ENCODE measurements at regions not wholly inside any gene's neighbourhood (a gene's known extent, or its start where the extent isn't known, plus 50 kb on each side); places are given as distances from the start of the nearest gene placed in this dataset.

DNA sequence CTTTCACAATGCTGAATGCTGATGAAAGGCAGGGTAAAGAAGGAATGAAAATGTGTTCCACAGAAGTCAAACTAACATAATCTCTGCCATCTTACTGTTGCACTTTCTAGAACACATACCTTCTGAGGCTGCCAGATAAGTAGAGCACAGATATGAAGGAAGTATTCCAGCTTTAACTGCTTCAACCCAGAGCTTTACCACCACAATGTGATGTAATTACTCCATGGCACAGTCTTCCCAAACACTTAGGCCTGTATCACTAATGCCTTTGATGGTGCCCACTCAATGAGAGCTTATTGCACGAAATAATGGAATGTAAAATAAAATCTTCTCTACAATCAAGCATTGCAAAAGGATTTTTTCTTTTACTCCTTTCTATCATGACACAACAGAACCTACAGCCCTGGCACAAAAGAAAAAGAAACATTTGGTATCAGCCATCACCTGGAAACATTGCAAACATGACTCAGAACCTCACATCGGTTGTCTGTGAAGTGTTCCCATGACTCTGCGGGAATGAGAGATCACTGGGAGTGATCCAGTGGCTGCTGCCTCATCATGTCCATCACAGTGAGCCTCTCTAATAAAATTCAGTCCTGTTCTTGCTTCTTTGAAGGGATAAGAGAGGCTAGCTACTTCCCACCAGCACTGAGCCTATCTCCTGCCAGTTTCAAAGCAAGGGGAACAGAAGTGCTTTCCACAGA is 385.8 kb downstream of the EFNA5 start:
- H3K27me3 Mint-ChIP-seq (ENCODE audit: low read depth) = peaks cover 4% of the 10 kb centered on the region
- H3K9me3 Mint-ChIP-seq = no peaks in the 10 kb centered on the region
- H3K4me1 Mint-ChIP-seq (ENCODE audit: low read depth) = peaks cover 7% of the 10 kb centered on the region
- H3K4me3 Mint-ChIP-seq = no peak overlapping the region
- DNase-seq = no peak
- ATAC-seq = no peak
- no peaks in the 10 kb centered on the region for H3K36me3 Mint-ChIP-seq (ENCODE audit: insufficient read depth)

DNA sequence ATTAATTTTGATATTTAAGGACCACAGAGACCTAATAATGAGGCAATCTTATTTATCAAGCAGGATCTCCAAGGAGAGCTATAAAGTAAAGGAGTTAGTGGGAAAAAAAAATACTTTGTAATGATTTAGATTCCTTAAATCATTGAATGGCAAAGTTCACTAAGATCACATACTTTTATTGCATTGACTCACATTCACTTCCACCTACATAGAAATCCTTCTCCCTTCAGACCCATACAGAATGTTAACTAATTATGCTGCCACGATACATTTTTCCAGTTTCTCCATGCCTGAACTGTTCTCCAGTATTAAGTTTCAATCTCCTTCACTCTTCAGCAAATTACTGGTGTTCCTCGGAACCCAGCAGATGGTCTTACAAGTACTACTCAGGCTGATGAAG is 388.7 kb downstream of the EFNA5 start:
- no peak overlapping the region for H3K4me3 Mint-ChIP-seq
- H3K27me3 Mint-ChIP-seq (ENCODE audit: low read depth) = peaks cover 4% of the 10 kb centered on the region
- ATAC-seq (no peak), DNase-seq (no peak)
- H3K9me3 Mint-ChIP-seq = no peaks in the 10 kb centered on the region
- no peaks in the 10 kb centered on the region for H3K4me1 Mint-ChIP-seq (ENCODE audit: low read depth)
- H3K36me3 Mint-ChIP-seq (ENCODE audit: insufficient read depth) = no peaks in the 10 kb centered on the region

DNA sequence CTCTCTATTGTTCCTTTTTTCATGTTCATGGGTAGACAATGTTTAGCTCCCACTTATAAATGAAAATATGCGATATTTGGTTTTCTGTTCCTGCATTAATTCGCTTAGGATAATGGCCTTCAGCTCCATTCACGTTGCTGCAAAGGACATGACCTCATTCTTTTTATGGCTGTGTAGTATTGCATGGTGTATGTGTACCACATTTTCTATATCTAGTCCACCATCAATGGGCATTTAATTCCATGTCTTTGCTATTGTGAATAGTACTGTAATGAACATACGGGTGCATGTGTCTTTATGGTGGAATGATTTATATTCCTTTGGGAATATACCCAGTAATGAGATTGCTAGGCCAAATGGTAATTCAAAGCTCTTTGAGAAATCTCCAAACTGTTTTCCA is 392.0 kb downstream of the EFNA5 start:
- no peak for DNase-seq
- H3K27me3 Mint-ChIP-seq (ENCODE audit: low read depth) = peaks cover 4% of the 10 kb centered on the region
- no peaks in the 10 kb centered on the region for H3K9me3 Mint-ChIP-seq
- H3K36me3 Mint-ChIP-seq (ENCODE audit: insufficient read depth) = no peaks in the 10 kb centered on the region
- H3K4me3 Mint-ChIP-seq = no peak overlapping the region
- H3K4me1 Mint-ChIP-seq (ENCODE audit: low read depth) = no peaks in the 10 kb centered on the region
- ATAC-seq = no peak

DNA sequence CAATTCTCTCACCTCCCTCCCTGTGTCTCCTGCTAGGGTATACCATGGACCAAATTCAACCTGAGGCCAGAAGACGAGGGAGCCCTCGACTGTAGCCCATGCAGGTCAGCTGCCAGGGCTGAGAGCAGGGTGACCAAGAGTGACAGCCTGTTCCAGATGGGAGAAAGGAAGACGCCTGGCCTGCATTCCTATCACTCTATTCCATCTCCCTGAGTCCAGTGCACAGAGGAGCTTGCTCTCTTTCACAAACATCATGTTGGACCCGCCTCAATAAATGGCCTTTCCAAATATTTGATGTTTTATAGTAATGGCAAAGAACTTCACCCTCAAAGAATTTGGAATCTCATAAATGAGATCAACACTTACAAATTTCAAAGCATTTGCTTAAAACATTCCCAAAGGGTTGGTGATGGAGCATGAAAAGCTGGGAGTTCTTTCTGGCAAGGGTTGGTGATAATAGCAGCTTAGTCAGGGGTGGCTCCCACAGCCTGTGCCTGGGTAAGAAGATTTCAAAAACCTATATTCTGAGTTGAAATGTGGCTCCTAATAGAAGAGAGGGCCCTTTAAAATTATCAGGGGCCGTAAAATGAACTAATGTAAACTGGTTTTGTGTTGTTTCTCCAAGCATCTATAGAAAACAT is 393.1 kb downstream of the EFNA5 start:
- no peaks in the 10 kb centered on the region for H3K36me3 Mint-ChIP-seq (ENCODE audit: insufficient read depth)
- DNase-seq (no peak), ATAC-seq (no peak)
- no peaks in the 10 kb centered on the region for H3K4me1 Mint-ChIP-seq (ENCODE audit: low read depth)
- H3K27me3 Mint-ChIP-seq (ENCODE audit: low read depth) = peaks cover 4% of the 10 kb centered on the region
- H3K9me3 Mint-ChIP-seq = no peaks in the 10 kb centered on the region
- H3K4me3 Mint-ChIP-seq = no peak overlapping the region

DNA sequence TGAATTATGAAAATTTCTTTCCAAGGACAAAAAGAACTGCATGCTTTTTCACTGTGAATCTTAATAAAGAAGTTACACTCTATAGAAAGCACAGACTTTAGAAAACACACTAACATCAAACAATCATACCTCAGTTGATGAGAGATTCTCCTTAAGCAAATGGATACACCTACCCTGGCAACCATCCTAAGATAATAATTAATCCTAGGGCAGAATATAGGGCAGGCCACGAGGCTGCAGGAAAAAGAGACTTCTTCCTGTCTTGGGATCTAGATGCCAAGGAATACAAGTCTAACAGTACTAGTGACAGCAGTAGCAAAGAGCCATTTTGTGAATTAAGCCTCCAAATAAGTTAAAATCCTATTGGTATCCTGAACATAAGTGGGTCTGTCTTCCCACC is 395.4 kb downstream of the EFNA5 start:
- H3K36me3 Mint-ChIP-seq (ENCODE audit: insufficient read depth) = no peaks in the 10 kb centered on the region
- no peaks in the 10 kb centered on the region for H3K4me1 Mint-ChIP-seq (ENCODE audit: low read depth)
- H3K27me3 Mint-ChIP-seq (ENCODE audit: low read depth) = peaks cover 4% of the 10 kb centered on the region
- H3K9me3 Mint-ChIP-seq = no peaks in the 10 kb centered on the region
- DNase-seq = no peak
- no peak for ATAC-seq
- no peak overlapping the region for H3K4me3 Mint-ChIP-seq

DNA sequence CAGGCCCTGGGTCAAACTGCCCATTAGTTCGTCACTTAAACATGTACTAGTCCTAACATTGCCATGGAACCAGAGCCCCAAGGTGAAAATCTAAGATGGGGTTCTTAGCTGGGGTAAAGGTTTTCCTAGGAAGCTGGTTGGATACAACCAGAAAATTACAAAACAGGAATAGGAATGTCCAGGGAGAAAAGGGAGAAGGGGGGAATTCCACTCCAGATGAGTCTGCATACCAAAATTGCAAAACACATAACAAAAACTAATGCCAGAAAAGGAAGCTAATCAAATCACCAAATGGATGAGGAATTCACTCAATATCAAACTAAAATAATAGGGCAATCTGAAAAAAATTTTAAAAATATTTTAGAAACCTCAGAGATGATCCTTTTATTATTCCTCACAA is 396.2 kb downstream of the EFNA5 start:
- Mint-ChIP-seq H3K27me3 (ENCODE audit: low read depth) (peaks cover 4% of the 10 kb centered on the region), H3K4me1 (ENCODE audit: low read depth) (no peaks in the 10 kb centered on the region), H3K9me3 (no peaks in the 10 kb centered on the region), H3K36me3 (ENCODE audit: insufficient read depth) (no peaks in the 10 kb centered on the region), H3K4me3 (no peak overlapping the region)
- DNase-seq = no peak
- ATAC-seq = no peak

DNA sequence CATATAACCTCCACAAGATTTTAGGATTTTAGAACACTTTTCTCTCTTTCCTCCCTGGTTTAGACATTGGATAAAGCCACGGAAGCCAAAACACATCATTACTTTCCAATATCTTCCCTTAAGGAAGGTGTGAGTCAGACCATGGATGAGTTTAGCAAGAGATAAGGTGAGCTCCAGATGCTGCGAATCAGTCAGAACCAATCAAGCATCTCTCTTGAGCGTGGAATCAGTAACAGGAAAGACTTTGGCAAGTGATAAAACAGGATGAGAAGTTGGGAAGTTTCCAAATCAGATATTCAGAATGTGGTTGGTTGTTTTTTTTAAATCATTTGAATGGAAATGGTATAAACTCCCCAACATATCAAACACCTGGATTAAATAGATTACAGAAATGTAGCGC is 397.8 kb downstream of the EFNA5 start:
- Mint-ChIP-seq H3K4me1 (ENCODE audit: low read depth) (no peaks in the 10 kb centered on the region), H3K27me3 (ENCODE audit: low read depth) (peaks cover 4% of the 10 kb centered on the region), H3K9me3 (no peaks in the 10 kb centered on the region), H3K4me3 (no peak overlapping the region), H3K36me3 (ENCODE audit: insufficient read depth) (no peaks in the 10 kb centered on the region)
- DNase-seq (no peak), ATAC-seq (no peak)

DNA sequence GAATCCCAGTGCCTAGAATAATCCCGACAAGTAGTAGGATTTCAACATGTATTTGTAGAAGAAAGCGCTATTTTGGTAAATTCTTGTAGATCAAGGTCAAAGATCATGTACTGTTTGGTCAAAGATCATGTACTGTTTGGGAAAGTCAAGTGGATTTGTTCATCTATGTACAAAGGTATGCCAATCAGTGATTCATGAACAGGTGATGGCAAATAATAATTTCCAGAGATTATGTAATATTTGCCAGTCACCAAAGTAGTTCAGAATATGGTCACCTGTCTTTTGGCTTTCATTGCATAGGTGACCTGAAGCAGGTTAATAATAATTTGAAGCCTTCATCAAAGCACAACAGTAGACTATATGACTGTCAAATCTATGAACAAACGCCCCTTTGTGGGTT is 398.2 kb downstream of the EFNA5 start:
- no peak for DNase-seq
- Mint-ChIP-seq H3K4me1 (ENCODE audit: low read depth) (no peaks in the 10 kb centered on the region), H3K36me3 (ENCODE audit: insufficient read depth) (no peaks in the 10 kb centered on the region), H3K27me3 (ENCODE audit: low read depth) (peaks cover 4% of the 10 kb centered on the region), H3K9me3 (no peaks in the 10 kb centered on the region), H3K4me3 (no peak overlapping the region)
- ATAC-seq = no peak

DNA sequence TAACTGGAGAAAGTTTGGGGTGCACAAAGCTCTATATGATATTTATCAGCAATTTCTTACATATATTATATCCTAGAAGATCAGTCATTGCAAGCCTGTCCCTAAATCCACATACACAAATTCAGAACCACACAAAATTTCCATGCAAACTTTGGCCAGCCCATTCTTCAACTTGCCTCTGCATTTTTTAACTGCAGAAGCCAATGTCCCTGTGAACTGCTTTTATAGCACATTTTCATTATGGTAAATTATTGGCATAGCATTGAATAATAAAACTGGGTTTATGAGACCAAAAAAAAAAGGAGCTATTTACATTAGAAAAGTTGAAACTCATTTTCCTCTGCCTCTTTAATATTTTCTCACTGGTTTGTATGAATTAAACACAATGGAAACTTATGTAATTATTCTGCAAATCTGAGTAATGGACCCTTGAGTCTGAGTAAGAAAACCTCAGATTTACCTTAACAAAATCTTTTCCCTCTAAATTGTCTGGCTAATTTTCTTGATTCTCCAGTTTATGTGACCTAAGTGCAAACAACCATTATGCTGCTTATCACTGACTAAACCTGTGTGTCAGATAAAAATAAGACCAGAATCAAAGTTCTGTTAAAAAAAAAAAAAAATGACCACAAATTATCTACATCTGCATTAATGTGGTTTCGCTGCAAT is 398.9 kb downstream of the EFNA5 start:
- ATAC-seq (no peak), DNase-seq (no peak)
- no peaks in the 10 kb centered on the region for H3K4me1 Mint-ChIP-seq (ENCODE audit: low read depth)
- no peaks in the 10 kb centered on the region for H3K36me3 Mint-ChIP-seq (ENCODE audit: insufficient read depth)
- H3K4me3 Mint-ChIP-seq = no peak overlapping the region
- peaks cover 4% of the 10 kb centered on the region for H3K27me3 Mint-ChIP-seq (ENCODE audit: low read depth)
- no peaks in the 10 kb centered on the region for H3K9me3 Mint-ChIP-seq

DNA sequence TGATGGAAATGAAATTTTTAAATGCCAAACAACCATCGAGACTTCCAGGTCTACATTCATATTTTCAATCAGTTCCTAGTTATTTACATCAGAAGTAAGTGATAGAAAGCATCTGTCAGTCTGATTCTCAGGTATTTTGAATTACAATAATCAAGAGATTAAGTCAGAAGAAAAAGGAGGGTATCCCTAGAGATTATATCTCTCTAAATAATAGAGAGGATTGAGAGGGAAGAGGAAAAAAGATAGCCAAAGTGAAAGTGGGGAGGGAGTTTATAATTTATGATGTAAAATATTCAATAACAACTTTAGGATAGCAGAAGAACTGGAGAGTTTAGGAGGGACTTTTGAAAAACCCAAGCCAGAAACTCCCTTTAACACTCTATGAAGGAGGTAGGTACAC is 400.2 kb downstream of the EFNA5 start:
- no peaks in the 10 kb centered on the region for H3K9me3 Mint-ChIP-seq
- no peak for ATAC-seq
- H3K4me3 Mint-ChIP-seq = no peak overlapping the region
- peaks cover 4% of the 10 kb centered on the region for H3K27me3 Mint-ChIP-seq (ENCODE audit: low read depth)
- DNase-seq = no peak
- H3K4me1 Mint-ChIP-seq (ENCODE audit: low read depth) = no peaks in the 10 kb centered on the region
- no peaks in the 10 kb centered on the region for H3K36me3 Mint-ChIP-seq (ENCODE audit: insufficient read depth)

DNA sequence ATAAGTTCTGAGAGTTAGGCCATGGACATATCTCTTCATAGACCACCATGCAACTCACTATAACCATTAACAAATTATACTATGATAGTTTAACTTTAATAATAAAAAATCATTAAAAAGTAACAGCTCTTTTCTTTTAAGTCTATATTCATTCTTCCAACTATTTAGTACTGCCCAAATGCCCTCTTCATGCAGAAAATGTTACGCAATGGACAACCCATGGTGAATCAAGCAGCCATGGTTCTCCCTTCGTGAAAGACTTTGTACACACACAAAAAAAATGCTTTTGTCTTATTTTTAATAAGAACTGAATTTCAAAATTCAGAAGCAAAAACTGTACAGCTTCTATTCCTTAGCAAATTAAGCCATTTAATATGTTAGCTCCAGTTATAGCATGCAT is 401.1 kb downstream of the EFNA5 start:
- no peaks in the 10 kb centered on the region for H3K9me3 Mint-ChIP-seq
- ATAC-seq = no peak
- H3K27me3 Mint-ChIP-seq (ENCODE audit: low read depth) = peaks cover 4% of the 10 kb centered on the region
- no peaks in the 10 kb centered on the region for H3K36me3 Mint-ChIP-seq (ENCODE audit: insufficient read depth)
- H3K4me3 Mint-ChIP-seq = no peak overlapping the region
- DNase-seq = no peak
- H3K4me1 Mint-ChIP-seq (ENCODE audit: low read depth) = no peaks in the 10 kb centered on the region

DNA sequence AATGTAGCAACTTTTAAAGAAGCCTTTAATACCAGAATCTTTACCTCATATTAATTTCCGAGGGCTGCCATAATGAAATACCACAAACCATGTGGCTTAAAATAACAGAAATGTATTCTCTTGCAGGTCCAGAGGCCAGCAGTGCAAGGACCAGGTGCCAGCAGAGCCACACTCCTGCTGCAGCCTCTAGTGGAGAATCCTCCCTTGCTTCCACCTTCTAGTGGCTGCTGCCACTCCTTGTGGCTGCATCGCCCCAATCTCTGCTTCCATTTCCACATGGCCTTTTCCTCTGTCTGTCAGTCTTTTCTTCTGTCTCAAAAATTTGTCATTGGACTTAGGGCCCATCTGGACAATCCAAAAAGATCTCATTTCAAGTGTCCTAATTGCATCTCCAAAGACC is 401.5 kb downstream of the EFNA5 start:
- H3K36me3 Mint-ChIP-seq (ENCODE audit: insufficient read depth) = no peaks in the 10 kb centered on the region
- DNase-seq (no peak), ATAC-seq (no peak)

DNA sequence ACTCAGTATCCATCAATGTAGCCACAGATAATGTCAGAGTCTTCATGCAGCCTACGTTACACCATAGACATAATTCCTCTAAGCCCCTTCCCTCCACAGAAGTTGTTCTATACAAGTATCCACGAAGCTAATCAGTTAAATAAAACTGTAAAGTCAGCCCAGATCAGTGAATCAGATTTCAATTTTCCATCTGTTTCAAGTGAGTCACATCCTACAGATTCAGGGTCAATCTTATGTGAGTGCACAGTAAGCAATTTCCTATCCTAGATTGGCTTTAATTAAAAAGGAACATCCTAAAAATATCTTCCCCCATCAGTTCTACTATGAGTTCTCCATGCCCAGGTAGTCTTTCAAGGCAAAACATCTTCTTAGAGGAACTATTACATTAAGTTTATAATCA is 402.5 kb downstream of the EFNA5 start:
- no peak for DNase-seq
- no peak for ATAC-seq
- Mint-ChIP-seq H3K4me1 (ENCODE audit: low read depth) (no peaks in the 10 kb centered on the region), H3K36me3 (ENCODE audit: insufficient read depth) (no peaks in the 10 kb centered on the region), H3K4me3 (no peak overlapping the region), H3K9me3 (no peaks in the 10 kb centered on the region), H3K27me3 (ENCODE audit: low read depth) (peaks cover 4% of the 10 kb centered on the region)

More for the DNA sequence above, 401.5 kb downstream of the EFNA5 start:
- Mint-ChIP-seq H3K4me1 (ENCODE audit: low read depth) (no peaks in the 10 kb centered on the region), H3K27me3 (ENCODE audit: low read depth) (peaks cover 4% of the 10 kb centered on the region), H3K4me3 (no peak overlapping the region), H3K9me3 (no peaks in the 10 kb centered on the region)

DNA sequence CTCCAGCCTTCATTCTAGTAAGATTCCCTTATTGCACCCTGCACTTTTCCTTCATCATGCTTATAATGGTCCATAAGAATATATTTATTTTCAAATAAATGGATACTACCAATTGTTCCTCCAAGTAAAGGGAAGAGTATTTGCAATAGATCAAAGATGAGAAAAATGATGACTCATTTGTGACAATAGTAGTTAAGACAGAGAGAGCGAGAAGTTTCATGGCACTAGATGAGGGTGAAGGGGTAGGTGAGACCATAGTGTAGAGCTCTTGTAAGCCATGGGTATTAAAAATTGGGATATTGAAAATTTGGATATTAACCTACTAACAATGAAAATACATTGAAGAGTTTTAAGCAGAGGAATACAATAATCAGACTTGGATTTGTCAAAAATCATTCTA is 404.6 kb downstream of the EFNA5 start:
- DNase-seq (no peak), ATAC-seq (no peak)
- Mint-ChIP-seq H3K4me3 (no peak overlapping the region), H3K36me3 (ENCODE audit: insufficient read depth) (no peaks in the 10 kb centered on the region), H3K4me1 (ENCODE audit: low read depth) (no peaks in the 10 kb centered on the region), H3K27me3 (ENCODE audit: low read depth) (no peaks in the 10 kb centered on the region), H3K9me3 (no peaks in the 10 kb centered on the region)

DNA sequence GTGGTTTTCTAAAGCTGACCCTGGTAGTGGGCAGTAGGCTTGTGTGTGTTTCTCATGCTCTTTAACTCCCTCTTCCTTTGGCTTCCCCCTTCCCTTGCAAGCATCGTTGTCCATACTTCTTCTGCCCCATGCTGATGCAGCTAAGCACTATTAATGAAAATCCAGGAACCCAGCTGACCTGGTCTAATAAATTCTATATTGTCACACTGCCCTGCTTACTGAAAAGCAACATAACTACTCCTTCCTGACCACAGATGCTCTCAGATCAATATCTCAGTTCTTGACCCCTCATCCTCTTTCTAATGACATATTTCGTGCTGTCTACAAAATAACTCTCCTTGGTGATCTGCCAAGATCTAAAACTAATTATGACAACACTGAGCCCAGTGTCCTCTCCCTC is 405.5 kb downstream of the EFNA5 start:
- ATAC-seq = no peak
- Mint-ChIP-seq H3K36me3 (ENCODE audit: insufficient read depth) (no peaks in the 10 kb centered on the region), H3K4me1 (ENCODE audit: low read depth) (no peaks in the 10 kb centered on the region), H3K27me3 (ENCODE audit: low read depth) (no peaks in the 10 kb centered on the region), H3K4me3 (no peak overlapping the region), H3K9me3 (no peaks in the 10 kb centered on the region)
- no peak for DNase-seq
